ENCODE measurements at regions not wholly inside any gene's neighbourhood (a gene's known extent, or its start where the extent isn't known, plus 50 kb on each side); places are given as distances from the start of the nearest gene placed in this dataset.

DNA sequence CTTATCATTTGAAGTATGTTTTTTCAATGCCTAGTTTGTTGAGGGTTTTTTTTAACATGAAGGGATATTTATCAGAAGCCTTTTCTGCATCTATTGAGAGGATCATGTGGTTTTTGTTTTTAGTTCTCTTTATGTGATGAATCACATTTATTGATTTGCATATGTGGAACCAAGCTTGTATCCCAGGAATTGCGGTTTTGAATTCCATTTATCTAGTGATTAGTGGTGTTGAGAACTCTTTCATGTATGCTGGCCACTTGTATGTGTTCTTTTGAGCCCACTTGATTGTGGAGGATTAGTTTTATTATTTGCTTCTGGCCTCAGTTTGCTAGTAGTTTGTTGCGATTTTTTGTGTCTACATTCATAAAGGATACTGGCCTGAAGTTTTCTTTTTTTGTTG is 85.0 kb upstream of the CNKSR2 start:
- no peak overlapping the region for H3K27ac ChIP-seq
- TF ChIP-seq, protein P1, sequence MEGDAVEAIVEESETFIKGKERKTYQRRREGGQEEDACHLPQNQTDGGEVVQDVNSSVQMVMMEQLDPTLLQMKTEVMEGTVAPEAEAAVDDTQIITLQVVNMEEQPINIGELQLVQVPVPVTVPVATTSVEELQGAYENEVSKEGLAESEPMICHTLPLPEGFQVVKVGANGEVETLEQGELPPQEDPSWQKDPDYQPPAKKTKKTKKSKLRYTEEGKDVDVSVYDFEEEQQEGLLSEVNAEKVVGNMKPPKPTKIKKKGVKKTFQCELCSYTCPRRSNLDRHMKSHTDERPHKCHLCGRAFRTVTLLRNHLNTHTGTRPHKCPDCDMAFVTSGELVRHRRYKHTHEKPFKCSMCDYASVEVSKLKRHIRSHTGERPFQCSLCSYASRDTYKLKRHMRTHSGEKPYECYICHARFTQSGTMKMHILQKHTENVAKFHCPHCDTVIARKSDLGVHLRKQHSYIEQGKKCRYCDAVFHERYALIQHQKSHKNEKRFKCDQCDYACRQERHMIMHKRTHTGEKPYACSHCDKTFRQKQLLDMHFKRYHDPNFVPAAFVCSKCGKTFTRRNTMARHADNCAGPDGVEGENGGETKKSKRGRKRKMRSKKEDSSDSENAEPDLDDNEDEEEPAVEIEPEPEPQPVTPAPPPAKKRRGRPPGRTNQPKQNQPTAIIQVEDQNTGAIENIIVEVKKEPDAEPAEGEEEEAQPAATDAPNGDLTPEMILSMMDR (IDR thresholded peaks at IDR 0.05) = no peak
- H3K4me3 ChIP-seq = no peak overlapping the region
- no peak for DNase-seq (ENCODE audit: low spot score)

DNA sequence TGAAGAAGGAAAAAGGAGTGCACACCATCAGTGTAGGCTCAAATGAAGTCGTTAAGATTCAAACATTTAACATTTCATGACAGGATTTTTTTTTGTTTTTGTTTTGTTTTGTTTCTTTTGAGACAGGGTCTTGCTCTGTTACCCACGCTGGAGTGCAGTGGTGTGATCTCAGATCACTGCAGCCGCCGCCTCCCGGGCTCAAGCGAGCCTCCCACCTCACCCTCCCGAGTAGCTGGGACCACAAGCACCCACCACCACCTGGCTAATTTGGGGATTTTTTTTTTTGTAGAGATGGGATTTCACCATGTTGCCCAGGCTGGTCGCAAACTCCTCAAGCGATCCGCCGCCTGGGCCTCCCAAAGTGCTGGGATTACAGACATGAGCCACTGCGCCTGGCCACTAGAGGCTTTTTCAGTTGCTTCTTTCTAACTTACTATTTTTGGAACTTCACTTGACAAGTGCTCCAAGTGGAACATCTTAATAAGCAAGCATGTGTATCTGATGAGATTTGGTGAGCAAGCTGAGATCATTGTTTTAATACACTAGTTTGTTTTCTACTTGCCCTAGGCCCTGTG is 78.9 kb upstream of the CNKSR2 start:
- Histone ChIP-seq H3K27ac (no peak overlapping the region), H3K4me3 (no peak overlapping the region)
- TF ChIP-seq, protein P1 (IDR thresholded peaks at IDR 0.05) = no peak
- no peak for DNase-seq (ENCODE audit: low spot score)

DNA sequence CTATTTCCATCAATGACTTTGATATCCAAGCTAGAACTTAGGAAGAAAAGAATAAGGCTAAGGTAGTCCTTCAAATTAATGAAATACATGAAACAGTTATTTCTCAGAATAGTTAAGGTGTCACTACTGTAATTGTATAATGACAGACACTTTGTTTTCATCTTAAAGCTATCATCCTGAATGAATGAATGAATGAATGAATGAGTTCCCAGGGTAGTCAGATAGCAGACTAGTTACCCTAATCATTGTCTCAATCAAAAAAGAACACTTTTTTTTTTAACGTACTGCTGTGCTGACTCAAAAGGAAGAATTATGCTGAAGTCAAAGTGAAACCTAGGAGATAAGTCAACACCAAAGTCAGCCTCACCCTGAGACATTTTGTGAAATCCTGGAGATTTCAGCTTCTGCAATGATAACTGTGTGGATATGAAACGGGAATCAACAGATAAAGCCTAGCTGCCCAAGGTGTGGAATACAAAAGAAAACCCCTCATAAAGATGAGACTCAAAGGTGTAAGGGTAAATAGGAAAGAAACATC is 68.3 kb upstream of the CNKSR2 start:
- Histone ChIP-seq H3K27ac (no peak overlapping the region), H3K4me3 (no peak overlapping the region)
- TF ChIP-seq, protein P1 (IDR thresholded peaks at IDR 0.05) = no peak
- no peak for DNase-seq (ENCODE audit: low spot score)

DNA sequence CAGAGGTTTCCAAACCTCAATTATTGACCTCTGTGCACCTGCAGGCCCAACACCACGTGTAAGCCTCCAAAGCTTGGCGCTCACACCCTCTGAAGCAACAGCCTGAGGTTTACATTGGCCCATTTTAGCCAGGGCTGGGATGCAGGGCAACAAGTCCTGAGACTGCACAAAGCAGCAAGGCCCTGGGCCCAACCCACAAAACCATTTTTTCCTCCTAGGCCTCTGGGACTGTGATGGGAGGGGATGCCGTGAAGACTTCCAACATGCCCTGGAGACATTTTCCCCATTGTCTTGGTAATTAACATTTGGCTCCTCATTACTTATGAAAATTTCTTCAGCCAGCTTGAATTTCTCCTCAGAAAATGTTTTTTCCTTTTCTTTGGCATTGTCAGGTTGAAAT is 54.9 kb upstream of the CNKSR2 start:
- H3K27ac ChIP-seq = no peak overlapping the region
- TF ChIP-seq, protein P1 (IDR thresholded peaks at IDR 0.05) = no peak
- no peak overlapping the region for H3K4me3 ChIP-seq
- DNase-seq (ENCODE audit: low spot score) = no peak
